H9 (cell line): ENCODE measurements at regions not wholly inside any gene's neighbourhood (a gene's known extent, or its start where the extent isn't known, plus 50 kb on each side); places are given as distances from the start of the nearest gene placed in this dataset.

Source experiments
- DNase-seq: peaks from one replicate; pipeline ENCODE4 v3.0.0-alpha.2; 2017
- H2AFZ ChIP-seq: one replicate; pipeline ENCODE4 v1.6.1; 2013; ENCODE audit warnings: mild to moderate bottlenecking, low read length, control low read depth, moderate library complexity
- H2AK5ac ChIP-seq: 2 replicates; pipeline ENCODE4 v1.6.1; 2013; ENCODE audit warnings: low read length, control low read depth, mixed read lengths; ENCODE audit not compliant: insufficient read length
- H2BK120ac ChIP-seq: one replicate; pipeline ENCODE4 v1.6.1; 2013; ENCODE audit warnings: low read depth, mild to moderate bottlenecking, low read length, control low read depth, inconsistent platforms; ENCODE audit not compliant: poor library complexity, severe bottlenecking
- H2BK12ac ChIP-seq: 2 replicates; pipeline ENCODE4 v1.6.1; 2013; ENCODE audit warnings: low read length, control low read depth, mixed read lengths, low read depth; ENCODE audit not compliant: insufficient read length
- H2BK15ac ChIP-seq: 2 replicates; pipeline ENCODE4 v1.6.1; 2013; ENCODE audit warnings: low read depth, low read length, control low read depth
- H2BK20ac ChIP-seq: one replicate; pipeline ENCODE4 v1.6.1; 2013; ENCODE audit warnings: low read depth, mild to moderate bottlenecking, low read length, control low read depth, inconsistent platforms; ENCODE audit not compliant: poor library complexity, severe bottlenecking
- H2BK5ac ChIP-seq: 2 replicates; pipeline ENCODE4 v1.6.1; 2013; ENCODE audit warnings: low read length, control low read depth, mixed read lengths; ENCODE audit not compliant: insufficient read length
- H3K14ac ChIP-seq: 2 replicates; pipeline ENCODE4 v1.6.1; 2013; ENCODE audit warnings: low read length, control low read depth; ENCODE audit not compliant: insufficient read depth
- H3K18ac ChIP-seq: 2 replicates; pipeline ENCODE4 v1.6.1; 2013; ENCODE audit warnings: low read depth, mild to moderate bottlenecking, mixed read lengths, low read length, control low read depth; ENCODE audit not compliant: insufficient read length
- H3K23ac ChIP-seq: 2 replicates; pipeline ENCODE4 v1.6.1; 2013; ENCODE audit warnings: low read length, control low read depth, mixed read lengths, low read depth; ENCODE audit not compliant: insufficient read length
- H3K23me2 ChIP-seq: 2 replicates; pipeline ENCODE4 v1.6.1; 2013; ENCODE audit warnings: low read depth, mild to moderate bottlenecking, mixed read lengths, low read length, control low read depth; ENCODE audit not compliant: insufficient read length, poor library complexity, severe bottlenecking
- H3K27ac ChIP-seq: 2 replicates; pipeline ENCODE4 v1.5.1; 2013; ENCODE audit warnings: low read length, control low read depth, mixed read lengths, low read depth; ENCODE audit not compliant: insufficient read length
- H3K27me3 ChIP-seq: 2 replicates; pipeline ENCODE4 v1.6.1; 2013; ENCODE audit warnings: low read length, control low read depth, inconsistent platforms; ENCODE audit not compliant: insufficient read depth
- H3K4ac ChIP-seq: 2 replicates; pipeline ENCODE4 v1.6.1; 2013; ENCODE audit warnings: low read depth, mild to moderate bottlenecking, control low read depth, inconsistent platforms, low read length, moderate library complexity
- H3K4me1 ChIP-seq: 2 replicates; pipeline ENCODE4 v1.6.1; 2013; ENCODE audit warnings: low read length, control low read depth, inconsistent platforms; ENCODE audit not compliant: insufficient read depth
- H3K4me2 ChIP-seq: 2 replicates; pipeline ENCODE4 v1.6.1; 2013; ENCODE audit warnings: low read length, control low read depth, mixed read lengths; ENCODE audit not compliant: insufficient read length, insufficient read depth
- H3K56ac ChIP-seq: 2 replicates; pipeline ENCODE4 v1.6.1; 2013; ENCODE audit warnings: low read depth, mild to moderate bottlenecking, mixed read lengths, low read length, control low read depth; ENCODE audit not compliant: insufficient read length
- H3K79me1 ChIP-seq: 2 replicates; pipeline ENCODE4 v1.6.1; 2013; ENCODE audit warnings: low read depth, mild to moderate bottlenecking, moderate library complexity, low read length, control low read depth, inconsistent platforms; ENCODE audit not compliant: insufficient read depth, poor library complexity, severe bottlenecking
- H3K79me2 ChIP-seq: 2 replicates; pipeline ENCODE4 v1.6.1; 2013; ENCODE audit warnings: low read length, control low read depth, inconsistent platforms; ENCODE audit not compliant: insufficient read depth
- H3K9ac ChIP-seq: 2 replicates; pipeline ENCODE4 v1.6.1; 2013; ENCODE audit warnings: low read length, control low read depth, mixed read lengths; ENCODE audit not compliant: insufficient read length; ENCODE audit errors: extremely low read depth
- H3K9me3 ChIP-seq: one replicate; pipeline ENCODE4 v1.6.1; 2013; ENCODE audit warnings: low read depth, low read length, inconsistent platforms; ENCODE audit not compliant: control insufficient read depth
- H3T11ph ChIP-seq: one replicate; pipeline ENCODE4 v1.6.1; 2013; ENCODE audit warnings: mild to moderate bottlenecking, low read length, control low read depth, inconsistent platforms
- H4K20me1 ChIP-seq: one replicate; pipeline ENCODE4 v1.6.1; 2013; ENCODE audit not compliant: control insufficient read depth, insufficient read length, insufficient read depth
- H4K5ac ChIP-seq: 2 replicates; pipeline ENCODE4 v1.6.1; 2013; ENCODE audit warnings: low read depth, mild to moderate bottlenecking, mixed read lengths, low read length, control low read depth; ENCODE audit not compliant: insufficient read length
- H4K8ac ChIP-seq: replicated peaks from 2 replicates; pipeline ENCODE4 v1.6.1; 2013; ENCODE audit warnings: low read length, control low read depth, mixed read lengths, low read depth; ENCODE audit not compliant: insufficient read length
- H4K91ac ChIP-seq: 2 replicates; pipeline ENCODE4 v1.6.1; 2013; ENCODE audit warnings: low read depth, mild to moderate bottlenecking, moderate library complexity, mixed read lengths, low read length, control low read depth; ENCODE audit not compliant: insufficient read length
- H3K27ac Mint-ChIP-seq, 3 experiments: 2 replicates in 2 of 3; 3 replicates in 1 of 3; pipeline ENCODE4 v1.8.0; 2020 to 2021; ENCODE audit warnings: mixed read lengths in 3 of 3, mild to moderate bottlenecking in 1 of 3, moderate library complexity in 1 of 3
- H3K27me3 Mint-ChIP-seq: 2 replicates; pipeline ENCODE4 v1.8.0; 2021; ENCODE audit warnings: low read depth, mild to moderate bottlenecking, moderate library complexity, mixed read lengths
- H3K36me3 Mint-ChIP-seq, 3 experiments: 2 replicates in 2 of 3; 3 replicates in 1 of 3; pipeline ENCODE4 v1.8.0; 2020 to 2021; ENCODE audit warnings: low read depth in 3 of 3, mixed read lengths in 3 of 3; ENCODE audit not compliant: insufficient read depth in 1 of 3
- H3K4me1 Mint-ChIP-seq, 2 experiments: 2 replicates each; pipeline ENCODE4 v1.8.0; 2020; ENCODE audit warnings: mixed read lengths in 2 of 2
- H3K4me3 Mint-ChIP-seq, 2 experiments: 2 replicates in 1 of 2; 3 replicates in 1 of 2; pipeline ENCODE4 v1.8.0; 2020 to 2021; ENCODE audit warnings: mild to moderate bottlenecking in 2 of 2, mixed read lengths in 2 of 2, moderate library complexity in 1 of 2
- H3K9me3 Mint-ChIP-seq, 2 experiments: 2 replicates in 1 of 2; 3 replicates in 1 of 2; pipeline ENCODE4 v1.8.0; 2020; ENCODE audit warnings: mild to moderate bottlenecking in 2 of 2, mixed read lengths in 2 of 2, moderate library complexity in 1 of 2
- WGBS: extraction: QIAGEN DNeasy Blood & Tissue Kit; methylation state at CpG from one replicate; pipeline ENCODE4 v1.1.7; 2013; ENCODE audit warnings: missing lambda C conversion rate, low lambda C conversion rate, mixed read lengths; ENCODE audit not compliant: insufficient read length; ENCODE audit errors: extremely low coverage; 5-methylcytosine and 5-hydroxymethylcytosine counted together
- TF ChIP-seq, protein P1 (sequence below): fragments of 200-600 bp; sonication (generic); conservative IDR thresholded peaks from 3 replicates; pipeline ENCODE4 v1.8.0; 2021; ENCODE audit warnings: antibody characterized with exemption, mild to moderate bottlenecking

DNA sequence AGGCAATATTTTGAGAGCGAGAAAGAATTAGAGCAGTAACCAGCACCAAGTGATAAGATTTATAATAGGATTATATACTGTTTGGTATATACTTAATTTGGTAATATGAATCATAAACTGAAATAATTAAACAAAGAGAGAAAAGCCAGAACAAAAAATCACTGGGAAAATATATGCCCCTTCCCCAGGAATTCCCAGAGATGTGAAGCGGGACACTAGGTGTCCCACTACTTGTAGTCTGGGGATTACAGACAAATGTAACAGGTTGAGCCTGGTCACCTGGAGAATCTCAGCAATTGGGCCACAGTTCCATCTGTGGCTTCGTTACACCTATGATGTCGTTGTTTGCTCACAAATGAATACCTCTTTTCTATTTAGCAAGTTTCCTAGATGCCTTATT lies 256.1 kb upstream of the CHAC2 start:
- H3K9me3 ChIP-seq: no peaks in the 10 kb centered on the region
- no peaks in the 10 kb centered on the region for H3K23me2 ChIP-seq
- no peak overlapping the region for H4K5ac ChIP-seq
- H2BK15ac ChIP-seq: no peak overlapping the region
- no peak overlapping the region for H4K91ac ChIP-seq
- DNase-seq: no peak
- no peak overlapping the region for H3K56ac ChIP-seq
- H4K20me1 ChIP-seq: no peaks in the 10 kb centered on the region
- H4K8ac ChIP-seq: no peak overlapping the region
- no peaks in the 10 kb centered on the region for H3K79me2 ChIP-seq
- peaks cover 4 to 6% of the 10 kb centered on the region in 2 experiments; a peak in 3 of 5 replicates for H3K9me3 Mint-ChIP-seq
- no peaks in the 10 kb centered on the region for H3K27me3 ChIP-seq
- H2AK5ac ChIP-seq: no peak overlapping the region
- no peak overlapping the region for H3K4ac ChIP-seq
- no peak overlapping the region for H3K27ac ChIP-seq
- no peak overlapping the region for H3K14ac ChIP-seq
- H3K36me3 Mint-ChIP-seq: peaks cover 2 to 6% (median 3%) of the 10 kb centered on the region in 3 experiments; a peak in 5 of 7 replicates
- TF ChIP-seq, protein P1, sequence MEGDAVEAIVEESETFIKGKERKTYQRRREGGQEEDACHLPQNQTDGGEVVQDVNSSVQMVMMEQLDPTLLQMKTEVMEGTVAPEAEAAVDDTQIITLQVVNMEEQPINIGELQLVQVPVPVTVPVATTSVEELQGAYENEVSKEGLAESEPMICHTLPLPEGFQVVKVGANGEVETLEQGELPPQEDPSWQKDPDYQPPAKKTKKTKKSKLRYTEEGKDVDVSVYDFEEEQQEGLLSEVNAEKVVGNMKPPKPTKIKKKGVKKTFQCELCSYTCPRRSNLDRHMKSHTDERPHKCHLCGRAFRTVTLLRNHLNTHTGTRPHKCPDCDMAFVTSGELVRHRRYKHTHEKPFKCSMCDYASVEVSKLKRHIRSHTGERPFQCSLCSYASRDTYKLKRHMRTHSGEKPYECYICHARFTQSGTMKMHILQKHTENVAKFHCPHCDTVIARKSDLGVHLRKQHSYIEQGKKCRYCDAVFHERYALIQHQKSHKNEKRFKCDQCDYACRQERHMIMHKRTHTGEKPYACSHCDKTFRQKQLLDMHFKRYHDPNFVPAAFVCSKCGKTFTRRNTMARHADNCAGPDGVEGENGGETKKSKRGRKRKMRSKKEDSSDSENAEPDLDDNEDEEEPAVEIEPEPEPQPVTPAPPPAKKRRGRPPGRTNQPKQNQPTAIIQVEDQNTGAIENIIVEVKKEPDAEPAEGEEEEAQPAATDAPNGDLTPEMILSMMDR: no peak; the same call in 2 of the 3 replicates
- no peak overlapping the region for H3K4me2 ChIP-seq
- WGBS: no CpG with 5 or more reads among the region's 4 CpGs
- no peak overlapping the region for H3K23ac ChIP-seq
- no peak overlapping the region for H3T11ph ChIP-seq
- no peaks in the 10 kb centered on the region for H3K27me3 Mint-ChIP-seq
- no peak overlapping the region for H3K9ac ChIP-seq
- no peak overlapping the region for H2AFZ ChIP-seq
- H2BK20ac ChIP-seq: no peak overlapping the region
- no peak overlapping the region for H2BK120ac ChIP-seq
- H2BK5ac ChIP-seq: no peak overlapping the region
- H3K27ac Mint-ChIP-seq: no peak overlapping the region
- H3K4me3 Mint-ChIP-seq: no peak overlapping the region
- H2BK12ac ChIP-seq: no peak overlapping the region
- H3K4me1 Mint-ChIP-seq: peaks cover 20 to 24% of the 10 kb centered on the region in 2 experiments
- H3K79me1 ChIP-seq: no peaks in the 10 kb centered on the region
- H3K18ac ChIP-seq: no peak overlapping the region
- no peaks in the 10 kb centered on the region for H3K4me1 ChIP-seq
